ENCODE measurements at regions not wholly inside any gene's neighbourhood (a gene's known extent, or its start where the extent isn't known, plus 50 kb on each side); places are given as distances from the start of the nearest gene placed in this dataset.

DNA sequence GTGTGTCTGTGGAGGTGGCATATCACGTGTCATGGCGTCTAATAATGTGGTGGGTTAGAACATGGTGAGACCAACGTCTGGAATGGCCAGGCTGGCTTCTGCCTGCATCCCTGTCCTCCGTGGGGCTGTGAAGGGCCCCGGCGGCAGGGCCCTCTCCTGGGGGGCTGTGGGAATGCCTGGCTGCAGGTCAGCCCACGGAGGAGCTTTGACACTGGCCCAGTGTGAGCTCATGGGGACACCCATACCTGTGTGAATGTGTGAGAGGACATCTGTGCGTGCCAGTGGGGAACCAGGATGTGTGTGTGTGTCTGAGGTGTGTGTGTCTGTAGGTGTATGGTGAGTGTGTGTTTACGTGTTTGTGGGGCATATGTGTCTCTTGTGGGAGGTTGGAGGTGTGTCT lies 300.1 kb downstream of the TEX29 start:
- no peak overlapping the region for H3K4me3 ChIP-seq
- no peak for ATAC-seq
- no peaks in the 10 kb centered on the region for H3K4me1 ChIP-seq
- no peak overlapping the region for H3K27ac ChIP-seq
- H3K9me3 ChIP-seq = no peaks in the 10 kb centered on the region
- DNase-seq = no peak
- H3K27me3 ChIP-seq = no peaks in the 10 kb centered on the region
- TF ChIP-seq POLR2A (IDR thresholded peaks at IDR 0.05) (no peak), CTCF (IDR thresholded peaks at IDR 0.05 in 4 of 5, conservative IDR thresholded peaks at IDR 0.05 in 1 of 5) (no peak)
- intact Hi-C loops (cut with DNase I; ENCODE audit: low total_unique reads) = no loop called here
- H3K36me3 ChIP-seq = no peaks in the 10 kb centered on the region
- in situ Hi-C loops (cut with MboI; ENCODE audit: low sequenced_read_pairs in 4 of 4) = no loop called here

DNA sequence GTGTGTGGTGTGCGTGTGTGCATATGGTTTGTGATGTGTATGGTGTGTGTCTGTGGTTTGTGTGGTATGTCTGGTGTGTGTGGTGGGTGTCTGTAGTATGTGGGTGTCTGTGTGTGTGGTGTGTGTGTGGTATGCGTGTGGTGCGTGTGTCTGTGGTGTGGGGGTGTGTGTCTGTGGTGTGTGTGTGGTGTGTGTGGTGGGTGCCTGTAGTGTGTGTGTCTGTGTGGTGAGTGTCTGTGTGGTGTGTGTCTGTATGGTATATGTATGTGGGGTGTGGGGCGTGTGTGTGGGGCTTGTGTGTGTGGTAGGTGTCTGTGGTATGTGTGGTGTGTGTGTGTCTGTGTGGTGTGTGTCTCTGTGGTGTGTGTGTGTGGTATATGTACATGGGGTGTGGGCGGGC lies 300.7 kb downstream of the TEX29 start:
- no peaks in the 10 kb centered on the region for H3K27me3 ChIP-seq
- ATAC-seq (no peak), DNase-seq (no peak)
- no peaks in the 10 kb centered on the region for H3K9me3 ChIP-seq
- H3K27ac ChIP-seq = no peak overlapping the region
- H3K36me3 ChIP-seq = no peaks in the 10 kb centered on the region
- no peaks in the 10 kb centered on the region for H3K4me1 ChIP-seq
- in situ Hi-C loops (cut with MboI; ENCODE audit: low sequenced_read_pairs in 4 of 4) = no loop called here
- intact Hi-C loops (cut with DNase I; ENCODE audit: low total_unique reads) = no loop called here
- H3K4me3 ChIP-seq = no peak overlapping the region
- TF ChIP-seq POLR2A (IDR thresholded peaks at IDR 0.05) = no peak
- no peak for TF ChIP-seq CTCF (IDR thresholded peaks at IDR 0.05 in 4 of 5, conservative IDR thresholded peaks at IDR 0.05 in 1 of 5)

DNA sequence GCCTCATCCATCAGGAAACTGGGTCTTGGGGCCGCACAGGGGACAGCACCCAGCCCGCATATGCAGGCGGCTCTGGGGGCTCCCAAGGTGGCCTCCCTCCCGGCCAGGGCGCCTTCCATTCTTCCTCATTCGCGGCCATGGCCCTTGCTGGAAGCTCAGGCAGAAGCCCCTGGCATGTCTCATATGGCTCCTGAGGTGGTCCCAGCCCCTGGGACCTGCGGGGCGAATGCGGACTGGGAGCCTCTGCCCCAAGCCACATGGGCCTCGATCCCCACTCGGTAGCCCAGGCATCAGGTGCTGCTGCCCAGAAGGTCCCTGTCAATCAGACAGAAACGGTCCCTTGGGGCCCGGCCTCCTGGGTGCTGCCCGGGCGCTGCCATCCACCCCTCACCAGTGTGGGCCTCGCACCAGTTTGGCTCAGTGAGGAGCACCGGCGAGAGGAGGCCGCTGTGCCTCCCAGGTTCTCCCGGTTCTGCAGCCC lies 301.6 kb downstream of the TEX29 start:
- in situ Hi-C loops (cut with MboI; ENCODE audit: low sequenced_read_pairs in 4 of 4) = no loop called here
- Histone ChIP-seq H3K27me3 (no peaks in the 10 kb centered on the region), H3K9me3 (no peaks in the 10 kb centered on the region), H3K27ac (no peak overlapping the region), H3K4me3 (no peak overlapping the region), H3K36me3 (no peaks in the 10 kb centered on the region), H3K4me1 (no peaks in the 10 kb centered on the region)
- DNase-seq (no peak), ATAC-seq (no peak)
- intact Hi-C loops (cut with DNase I; ENCODE audit: low total_unique reads) = no loop called here
- TF ChIP-seq POLR2A (IDR thresholded peaks at IDR 0.05) (no peak), CTCF (IDR thresholded peaks at IDR 0.05 in 4 of 5, conservative IDR thresholded peaks at IDR 0.05 in 1 of 5) (no peak)

DNA sequence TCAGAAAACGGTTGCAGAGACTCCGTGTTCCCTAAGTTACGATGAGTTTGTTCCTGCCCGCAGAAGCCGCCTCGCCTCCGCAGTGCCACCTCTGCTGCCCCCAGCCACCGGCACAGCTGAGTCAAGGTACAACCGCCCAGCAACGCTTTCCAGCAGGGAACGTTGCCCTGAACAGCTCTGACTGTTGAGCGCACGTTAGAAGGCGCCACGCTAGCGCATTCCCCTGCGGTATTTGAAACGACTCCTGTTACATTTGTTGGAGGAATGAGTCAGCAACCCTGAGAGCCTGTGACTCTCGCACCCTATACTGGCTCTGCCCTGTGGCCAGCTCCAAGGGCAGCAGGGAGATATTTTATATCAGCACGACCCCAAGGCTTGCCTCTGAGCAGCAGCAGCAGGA lies 302.8 kb downstream of the TEX29 start:
- intact Hi-C loops (cut with DNase I; ENCODE audit: low total_unique reads) = no loop called here

More for the DNA sequence above, 302.8 kb downstream of the TEX29 start:
- in situ Hi-C loops (cut with MboI; ENCODE audit: low sequenced_read_pairs in 4 of 4) = no loop called here
- DNase-seq (no peak), ATAC-seq (no peak)
- TF ChIP-seq POLR2A (IDR thresholded peaks at IDR 0.05) (no peak), CTCF (IDR thresholded peaks at IDR 0.05 in 4 of 5, conservative IDR thresholded peaks at IDR 0.05 in 1 of 5) (no peak)
- no peaks in the 10 kb centered on the region for H3K4me1 ChIP-seq
- no peaks in the 10 kb centered on the region for H3K27me3 ChIP-seq
- H3K4me3 ChIP-seq = no peak overlapping the region
- H3K27ac ChIP-seq = no peak overlapping the region
- H3K36me3 ChIP-seq = no peaks in the 10 kb centered on the region
- no peaks in the 10 kb centered on the region for H3K9me3 ChIP-seq
